HK-2 (cell line): ENCODE measurements at regions not wholly inside any gene's neighbourhood (a gene's known extent, or its start where the extent isn't known, plus 50 kb on each side); places are given as distances from the start of the nearest gene placed in this dataset.
A peak's percentile ranks its signal among the peaks of the same experiment; 100 is the strongest.
"Not testable (repeated sequence)": the region's sequence is repeated elsewhere in the genome, so short reads cannot be mapped to it uniquely, and the experiment has no call there.

Source experiments
- DNase-seq: peaks from one replicate; pipeline ENCODE4 v3.0.0-alpha.2; 2018; ENCODE audit not compliant: unreplicated experiment

- DNase-seq = peak; percentile 74
Measured at GRCh38 chr10:21292763-21293517, 232.5 kb downstream of the SKIDA1 start.

- DNase-seq = no peak
Measured at GRCh38 chr10:21290499-21291160, 234.9 kb downstream of the SKIDA1 start.

GRCh38 chr10:21289961-21290360, 235.5 kb downstream of the SKIDA1 start:
- no peak for DNase-seq

GRCh38 chr10:21289271-21289670, 236.2 kb downstream of the SKIDA1 start:
- no peak for DNase-seq

- DNase-seq = peak; percentile 47
Measured at GRCh38 chr10:21285742-21286331, 239.6 kb downstream of the SKIDA1 start.

- no peak for DNase-seq
Measured at GRCh38 chr10:21285207-21285606, 240.3 kb downstream of the SKIDA1 start.

- DNase-seq = no peak
Measured at GRCh38 chr10:21284301-21284700, 241.2 kb downstream of the SKIDA1 start.

GRCh38 chr10:21283053-21283452, 242.4 kb downstream of the SKIDA1 start:
- DNase-seq = not testable (repeated sequence)

GRCh38 chr10:21281765-21282484, 243.6 kb downstream of the SKIDA1 start:
- DNase-seq = no peak

GRCh38 chr10:21280971-21281572, 244.4 kb downstream of the SKIDA1 start:
- no peak for DNase-seq

- DNase-seq = no peak
Measured at GRCh38 chr10:21280037-21280436, 245.4 kb downstream of the SKIDA1 start.

GRCh38 chr10:21279217-21279575, 246.3 kb downstream of the SKIDA1 start:
- no peak for DNase-seq

- DNase-seq = peak; percentile 89
Measured at GRCh38 chr10:21278491-21279216, 246.8 kb downstream of the SKIDA1 start.

GRCh38 chr10:21273400-21273968, 252.0 kb downstream of the SKIDA1 start:
- DNase-seq = no peak

- DNase-seq = no peak
Measured at GRCh38 chr10:21272643-21273399, 252.7 kb downstream of the SKIDA1 start.

- no peak for DNase-seq
Measured at GRCh38 chr10:21270976-21271375, 254.5 kb downstream of the SKIDA1 start.

- no peak for DNase-seq
Measured at GRCh38 chr10:21269289-21269688, 256.2 kb downstream of the SKIDA1 start.

GRCh38 chr10:21265622-21266021, 259.9 kb downstream of the SKIDA1 start:
- DNase-seq = no peak

GRCh38 chr10:21264271-21264670, 261.2 kb downstream of the SKIDA1 start:
- no peak for DNase-seq

GRCh38 chr10:21263839-21264238, 261.6 kb downstream of the SKIDA1 start:
- no peak for DNase-seq
